ENCODE measurements at regions not wholly inside any gene's neighbourhood (a gene's known extent, or its start where the extent isn't known, plus 50 kb on each side); places are given as distances from the start of the nearest gene placed in this dataset.
"Not testable (repeated sequence)": the region's sequence is repeated elsewhere in the genome, so short reads cannot be mapped to it uniquely, and the experiment has no call there.

DNA sequence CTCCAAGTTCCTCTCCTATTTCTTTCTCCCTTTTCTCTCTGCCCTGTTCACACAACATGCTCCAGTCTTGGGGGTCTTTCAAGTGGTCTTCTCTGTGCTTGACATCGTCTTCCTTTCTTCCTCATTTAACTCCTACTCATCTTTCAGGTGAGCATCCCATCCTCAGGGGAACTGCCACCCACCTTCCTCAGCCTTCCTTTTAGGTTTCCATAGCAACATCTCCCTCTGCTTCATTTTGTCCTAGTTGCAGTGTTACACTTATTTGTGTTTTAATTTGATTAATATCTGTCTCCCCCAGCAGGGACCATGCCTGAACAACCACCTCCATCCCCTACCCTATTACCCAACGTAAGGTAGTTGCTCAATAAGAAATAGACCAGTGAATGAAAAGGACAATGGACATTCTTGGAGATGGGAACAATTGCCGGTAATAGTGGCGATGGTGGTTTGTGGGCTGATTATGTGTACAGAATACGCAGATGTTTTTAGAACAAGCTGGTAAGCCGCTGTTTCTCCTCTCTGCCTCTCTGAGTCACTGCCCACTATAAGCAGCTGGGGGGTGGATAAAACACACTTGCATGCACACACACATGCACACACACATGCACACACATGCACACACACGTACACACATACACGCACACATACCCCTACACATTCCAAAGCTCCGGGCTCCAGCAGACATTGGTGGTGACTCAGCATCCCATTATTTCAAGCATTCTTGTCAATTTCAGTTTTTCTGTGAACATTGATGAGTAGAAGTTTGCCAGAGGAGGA, 251.6 kb downstream of the GATA3 start:
- no peak for DNase-seq (ENCODE audit: low read depth in 2 of 3, low spot score in 2 of 3)

DNA sequence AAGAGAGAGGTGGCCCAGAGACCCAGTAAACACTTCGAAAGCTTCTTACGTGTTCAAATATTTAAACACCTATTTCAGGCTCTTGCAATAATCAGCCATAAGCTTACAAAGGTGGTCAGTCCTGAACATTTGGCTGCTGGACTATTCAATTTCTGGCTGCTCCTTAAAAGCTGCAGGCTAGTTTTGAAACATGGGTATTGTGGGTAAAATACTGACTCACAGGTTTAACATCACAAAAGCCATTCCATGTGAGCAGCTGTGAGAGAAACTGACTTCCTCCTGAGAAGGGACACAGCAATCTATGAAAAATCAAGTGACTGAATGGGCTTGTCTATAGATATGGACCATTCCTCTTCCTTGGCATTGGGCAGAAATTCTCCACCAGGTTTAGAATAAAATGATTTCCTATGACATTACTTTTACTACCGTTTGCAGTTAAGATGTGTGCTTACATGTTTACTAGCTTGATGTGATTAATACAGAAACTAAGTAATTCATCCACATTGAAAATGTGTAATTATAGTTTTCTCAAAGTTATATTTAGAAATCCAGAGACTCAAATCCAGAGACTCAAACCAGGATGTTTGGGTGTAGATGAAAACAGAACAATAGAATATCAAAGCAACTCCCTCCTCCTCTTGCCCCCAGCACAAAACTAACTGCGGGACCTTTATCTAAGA, 252.3 kb downstream of the GATA3 start:
- DNase-seq (ENCODE audit: low read depth in 2 of 3, low spot score in 2 of 3), result no peak

DNA sequence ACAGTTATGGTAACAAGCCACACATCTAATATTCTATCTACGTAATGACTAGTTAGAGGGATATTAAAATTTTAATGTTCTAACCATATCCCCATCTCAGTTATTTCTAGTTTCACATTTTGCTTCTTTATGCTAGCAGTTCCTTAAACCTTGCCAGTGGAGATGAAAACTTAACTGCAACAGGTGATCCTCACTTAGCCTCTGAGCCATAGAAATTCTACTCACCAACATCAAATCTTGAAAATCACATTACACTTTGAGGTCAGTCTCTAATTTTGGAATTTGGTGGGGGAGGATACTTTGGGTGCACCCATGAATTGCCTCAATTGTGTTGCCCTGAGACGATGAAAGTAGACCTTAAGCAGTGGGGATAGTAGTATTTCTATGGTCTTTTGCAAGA, 256.4 kb downstream of the GATA3 start:
- no peak for DNase-seq (ENCODE audit: low read depth in 2 of 3, low spot score in 2 of 3)

DNA sequence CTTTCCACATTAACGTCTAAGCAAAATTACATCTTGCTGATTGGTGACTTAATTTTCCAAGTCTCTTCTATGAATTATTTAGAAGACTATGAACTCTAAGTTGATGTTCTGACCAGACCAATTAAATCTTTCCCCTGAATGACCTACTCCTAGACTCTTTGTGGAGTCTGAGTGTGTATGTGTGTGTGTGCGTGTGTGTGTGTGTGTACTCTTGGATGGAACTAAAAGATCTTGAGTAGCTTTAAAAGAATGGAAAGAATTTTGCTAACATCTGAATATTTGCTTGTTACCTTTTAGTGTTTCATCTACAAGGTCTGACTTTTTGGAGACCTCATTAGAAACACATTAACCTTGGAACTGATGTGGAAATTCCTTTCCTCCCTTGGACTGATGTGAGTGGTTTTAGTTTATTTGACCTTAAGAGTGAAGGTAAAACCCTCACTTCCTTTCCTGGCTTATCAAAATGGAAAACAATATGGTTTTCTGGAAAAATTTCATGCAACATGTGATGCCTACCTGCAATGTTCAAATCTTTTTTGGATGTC, 257.1 kb downstream of the GATA3 start:
- no peak for DNase-seq (ENCODE audit: low read depth in 2 of 3, low spot score in 2 of 3)

DNA sequence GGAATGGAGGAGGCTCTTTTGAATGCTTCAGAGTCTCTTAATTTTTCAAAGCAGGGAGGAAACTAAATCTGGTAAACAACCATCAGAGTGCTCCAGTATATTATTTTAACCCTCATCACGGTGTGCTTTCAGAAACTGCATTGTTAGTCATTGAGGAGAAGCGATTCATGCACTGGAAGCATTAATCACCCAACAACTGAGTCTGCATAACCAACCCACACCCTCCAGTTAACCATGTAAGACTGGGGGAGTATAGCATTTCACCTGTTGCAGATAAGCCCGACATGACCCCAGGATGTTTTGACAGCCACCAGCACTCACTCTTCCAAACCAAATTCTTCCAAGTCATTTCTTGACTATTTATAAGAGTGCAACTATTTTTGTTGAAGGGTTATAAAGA, 257.6 kb downstream of the GATA3 start:
- DNase-seq (ENCODE audit: low read depth in 2 of 3, low spot score in 2 of 3), result no peak

DNA sequence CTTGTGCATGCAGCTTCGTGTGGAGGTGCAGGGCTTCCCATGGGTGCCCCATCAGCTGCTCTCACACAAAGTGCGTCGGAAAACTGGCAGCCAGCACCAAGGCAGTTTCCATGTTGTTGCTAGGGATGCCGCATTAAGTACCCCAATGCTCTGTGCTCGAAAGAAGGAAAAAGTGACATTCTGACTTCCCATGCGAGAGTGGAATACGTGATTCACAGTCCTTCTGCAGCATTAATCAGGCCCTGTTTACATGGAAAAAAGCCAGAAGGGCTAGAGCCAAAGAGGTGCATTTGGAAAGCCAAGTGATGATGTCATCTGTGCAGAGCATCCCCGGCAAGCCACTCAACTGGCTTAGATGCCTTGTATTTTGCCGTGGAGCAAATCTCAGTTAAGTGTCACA, 258.3 kb downstream of the GATA3 start:
- DNase-seq (ENCODE audit: low read depth in 2 of 3, low spot score in 2 of 3), result no peak

DNA sequence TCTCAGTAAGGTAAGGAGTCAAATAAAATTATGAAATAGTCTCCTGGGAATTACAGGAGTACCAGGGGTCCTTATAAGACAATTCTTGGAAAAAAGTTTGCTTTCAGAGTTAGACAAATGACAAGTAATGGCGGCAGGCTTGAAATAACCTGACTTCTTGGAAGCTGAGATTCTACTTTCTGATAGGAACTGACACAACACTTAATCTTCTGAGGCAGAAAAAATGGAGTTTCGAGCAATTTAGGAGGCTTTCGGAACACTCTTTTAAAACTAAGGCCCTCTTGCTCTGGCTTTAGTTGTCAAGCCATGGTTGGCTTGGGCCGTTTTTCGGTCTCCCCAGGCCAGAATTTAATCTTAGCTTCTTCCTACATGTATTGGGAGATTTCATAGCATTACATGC, 260.0 kb downstream of the GATA3 start:
- no peak for DNase-seq (ENCODE audit: low read depth in 2 of 3, low spot score in 2 of 3)

DNA sequence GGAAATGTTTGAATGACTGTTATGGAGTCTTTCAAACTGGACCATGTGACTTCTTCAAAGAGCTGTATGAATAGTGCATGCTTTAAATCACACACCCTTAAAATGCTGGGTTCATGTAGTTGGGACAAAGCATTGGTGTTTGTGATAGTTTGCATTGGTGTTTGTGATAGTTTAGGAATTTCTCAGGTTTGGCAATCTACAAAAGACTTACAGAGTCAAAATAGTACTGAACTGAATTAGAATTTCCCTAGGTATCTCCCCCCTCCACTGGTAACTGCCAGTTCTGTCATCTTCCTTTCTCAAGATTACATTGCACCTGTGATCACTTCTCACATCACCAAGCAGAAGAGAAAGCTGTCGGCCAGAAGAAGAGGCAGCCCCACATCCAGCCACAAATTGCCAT, 261.1 kb downstream of the GATA3 start:
- no peak for DNase-seq (ENCODE audit: low read depth in 2 of 3, low spot score in 2 of 3)

DNA sequence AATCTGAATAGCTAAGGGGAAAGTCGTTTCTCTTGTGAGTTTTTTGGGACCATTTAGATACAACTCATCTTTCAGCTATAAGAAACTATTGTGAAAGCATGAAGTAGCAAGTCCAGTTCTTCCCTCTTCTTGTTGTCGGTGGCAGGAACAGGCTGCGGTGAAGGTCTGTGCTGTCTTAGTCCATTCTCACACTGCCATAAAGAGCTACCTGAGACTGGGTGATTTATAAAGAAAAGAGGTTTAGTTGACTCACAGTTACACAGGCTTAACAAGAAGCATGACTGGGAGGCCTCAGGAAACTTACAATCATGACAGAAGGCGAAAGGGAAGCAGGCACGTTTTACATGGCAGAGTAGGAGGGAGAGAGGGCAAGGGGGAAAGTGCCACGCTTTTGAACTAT, 261.8 kb downstream of the GATA3 start:
- no peak for DNase-seq (ENCODE audit: low read depth in 2 of 3, low spot score in 2 of 3)

DNA sequence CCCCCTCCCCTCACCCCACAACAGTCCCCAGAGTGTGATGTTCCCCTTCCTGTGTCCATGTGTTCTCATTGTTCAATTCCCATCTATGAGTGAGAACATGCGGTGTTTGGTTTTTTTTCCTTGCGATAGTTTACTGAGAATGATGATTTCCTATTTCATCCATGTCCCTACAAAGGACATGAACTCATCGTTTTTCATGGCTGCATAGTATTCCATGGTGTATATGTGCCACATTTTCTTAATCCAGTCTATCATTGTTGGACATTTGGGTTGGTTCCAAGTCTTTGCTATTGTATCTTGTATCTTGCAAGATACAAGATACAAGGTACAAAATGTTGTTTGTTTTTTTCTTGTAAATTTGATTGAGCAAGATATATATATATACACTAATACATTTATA, 263.9 kb downstream of the GATA3 start:
- DNase-seq (ENCODE audit: low read depth in 2 of 3, low spot score in 2 of 3), result not testable (repeated sequence)

DNA sequence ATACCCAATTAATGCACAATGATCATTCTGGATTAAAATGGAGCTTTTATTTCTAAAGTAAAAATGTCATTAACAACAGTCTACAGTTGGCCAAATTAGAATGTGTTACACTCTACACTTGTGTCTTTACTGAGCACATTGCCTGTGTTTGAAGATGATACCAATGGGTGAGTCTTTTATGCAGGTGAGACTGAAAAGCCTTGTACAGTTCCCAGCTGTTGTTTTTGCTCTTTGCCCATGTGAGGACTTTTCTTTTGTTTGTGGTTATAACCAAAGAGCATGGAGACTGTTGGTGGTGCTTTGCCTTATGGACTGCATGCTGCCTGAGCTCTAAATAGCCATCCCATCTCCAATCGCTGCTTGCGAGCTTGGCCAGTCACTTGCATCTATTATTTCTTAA, 264.5 kb downstream of the GATA3 start:
- no peak for DNase-seq (ENCODE audit: low read depth in 2 of 3, low spot score in 2 of 3)

DNA sequence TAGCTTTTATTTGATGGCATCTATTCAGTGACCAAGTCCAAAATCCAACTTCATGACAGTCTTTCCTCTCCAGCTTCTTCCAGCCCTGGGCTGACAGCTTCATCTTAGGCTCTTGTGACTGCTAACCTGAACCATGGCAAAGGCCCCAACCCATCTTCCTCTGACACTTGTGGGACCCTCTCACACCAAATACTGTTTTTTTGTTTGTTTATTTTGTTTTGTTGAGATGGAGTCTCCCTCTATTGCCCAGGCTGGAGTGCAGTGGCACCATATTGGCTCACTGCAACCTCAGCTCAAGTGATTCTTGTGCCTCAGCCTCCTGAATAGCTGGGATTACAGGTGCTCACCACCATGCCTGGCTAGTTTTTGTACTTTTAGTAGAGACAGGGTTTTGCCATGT, 265.2 kb downstream of the GATA3 start:
- DNase-seq (ENCODE audit: low read depth in 2 of 3, low spot score in 2 of 3), result no peak

DNA sequence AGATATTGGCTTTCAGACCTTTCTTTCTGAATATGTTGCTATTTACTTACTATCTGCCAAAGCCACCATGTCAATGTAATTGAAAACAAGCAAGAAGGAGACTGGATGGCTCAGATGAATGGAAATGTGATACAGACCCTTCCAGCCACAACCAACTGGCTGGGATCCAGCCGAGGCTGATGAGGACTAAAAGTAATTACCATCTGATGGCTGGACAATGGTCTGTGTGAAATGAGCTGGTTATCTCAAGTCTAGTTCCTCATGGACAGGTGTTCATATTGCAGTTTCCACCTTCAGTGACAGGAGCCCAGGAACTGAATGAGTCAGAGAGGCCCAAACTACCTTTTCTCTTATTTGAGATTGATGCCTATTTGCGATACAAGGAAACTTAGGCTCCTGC, 267.5 kb downstream of the GATA3 start:
- no peak for DNase-seq (ENCODE audit: low read depth in 2 of 3, low spot score in 2 of 3)

DNA sequence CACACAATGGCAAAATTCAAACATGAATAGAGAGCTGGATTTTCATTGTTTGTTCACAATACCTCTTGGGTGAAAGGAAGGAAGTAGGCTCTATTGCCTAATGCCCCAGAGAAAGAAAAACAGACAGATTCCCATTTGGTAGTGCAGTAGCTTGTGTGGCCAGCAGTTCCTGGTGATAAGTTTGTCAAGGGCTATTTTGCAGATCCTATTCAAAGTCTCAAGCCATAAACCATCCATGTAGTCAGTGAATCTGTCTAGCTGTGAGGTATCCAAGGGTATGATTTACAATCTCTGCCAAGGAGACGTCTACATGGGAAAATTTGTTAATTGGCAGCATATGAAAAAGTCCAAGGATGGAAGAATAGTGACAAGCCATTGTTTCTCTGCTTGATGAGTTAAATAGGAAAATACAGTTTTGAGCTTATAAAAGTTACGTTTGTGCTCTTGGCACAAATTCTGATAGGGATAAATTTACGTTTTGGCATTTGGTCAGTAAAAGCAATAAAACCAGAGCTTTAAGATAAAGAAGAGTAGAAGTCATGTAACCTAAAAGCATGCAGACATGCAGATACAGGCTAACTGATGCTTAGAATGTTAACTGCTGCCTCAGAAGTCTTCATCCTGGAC, 269.1 kb downstream of the GATA3 start:
- no peak for DNase-seq (ENCODE audit: low read depth in 2 of 3, low spot score in 2 of 3)

DNA sequence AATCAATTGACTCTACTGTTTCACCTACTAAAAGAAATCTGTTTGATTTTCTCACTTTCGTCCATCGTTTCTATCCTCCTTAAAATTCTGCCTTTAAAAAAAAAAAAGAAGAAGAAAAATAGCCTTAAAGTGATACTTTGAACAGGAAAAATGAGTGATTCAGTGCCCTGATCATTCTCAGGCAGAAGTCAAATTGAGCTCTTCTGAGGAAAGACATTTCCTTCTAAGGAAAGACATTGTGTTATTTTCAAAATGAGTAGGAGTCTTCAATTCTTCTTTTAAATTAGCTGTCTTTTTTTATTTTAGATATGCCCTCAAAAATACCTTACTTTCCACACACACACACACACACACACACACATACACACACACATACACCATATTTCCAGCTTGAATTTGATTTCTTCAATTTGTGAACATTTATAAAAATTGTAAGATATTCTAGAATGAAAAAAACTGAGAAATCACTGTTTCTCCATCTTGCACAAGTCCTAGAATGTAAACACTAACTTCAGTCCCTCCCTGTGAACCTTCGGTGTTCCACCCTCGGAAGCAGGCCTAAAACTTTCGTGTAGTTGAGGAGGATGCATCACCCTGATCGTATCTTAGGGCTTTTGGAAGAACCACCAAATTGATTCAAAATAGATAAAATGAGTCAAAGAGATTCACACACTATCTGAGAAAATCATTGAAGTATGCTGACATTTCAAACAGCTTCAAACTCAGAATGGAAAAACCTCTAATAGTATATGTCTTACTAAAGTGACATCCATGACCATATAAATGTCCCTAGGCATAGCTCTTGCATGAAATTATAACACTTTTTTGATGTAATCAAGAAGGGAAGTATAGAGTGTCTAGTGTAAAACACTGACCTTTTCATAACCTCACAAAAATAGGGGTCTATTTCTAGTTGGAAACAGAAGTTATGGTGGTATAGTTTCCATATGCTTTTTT, 270.8 kb downstream of the GATA3 start:
- no peak for DNase-seq (ENCODE audit: low read depth in 2 of 3, low spot score in 2 of 3)

DNA sequence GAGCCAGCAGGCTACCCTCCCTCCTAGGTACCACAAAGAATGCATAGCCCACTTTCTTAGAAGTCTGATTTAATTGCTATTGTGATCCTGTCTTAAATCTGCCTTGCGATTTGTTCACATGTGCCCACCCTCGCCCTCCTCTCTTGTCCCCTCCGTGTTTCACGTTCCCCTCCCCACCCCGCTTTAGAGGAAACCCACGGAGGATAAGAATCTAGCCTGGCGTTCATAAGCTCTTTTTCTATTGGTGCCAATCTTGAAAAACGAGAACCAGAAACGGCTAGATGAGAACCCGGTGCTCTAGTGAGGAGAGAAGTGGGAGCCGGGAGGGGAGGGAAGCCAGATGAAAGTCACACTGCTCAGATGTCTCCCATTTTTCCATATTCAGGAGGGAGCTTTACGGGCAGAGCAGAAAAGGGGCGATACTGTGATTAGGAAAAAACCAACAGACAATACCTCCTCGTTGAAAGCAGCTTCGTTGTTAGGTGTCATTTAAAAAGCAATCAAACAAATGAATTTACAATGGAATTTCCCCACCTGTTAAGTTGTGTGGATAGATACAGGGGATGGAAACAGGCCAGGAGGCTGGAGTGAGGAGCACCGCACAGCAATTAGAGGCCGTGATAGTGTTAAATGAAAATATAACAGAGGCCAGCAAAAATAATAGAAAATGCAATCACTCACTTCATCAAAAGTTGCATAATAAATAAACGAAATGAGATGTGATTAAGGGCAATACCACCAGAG, 272.1 kb downstream of the GATA3 start:
- no peak for DNase-seq (ENCODE audit: low read depth in 2 of 3, low spot score in 2 of 3)

DNA sequence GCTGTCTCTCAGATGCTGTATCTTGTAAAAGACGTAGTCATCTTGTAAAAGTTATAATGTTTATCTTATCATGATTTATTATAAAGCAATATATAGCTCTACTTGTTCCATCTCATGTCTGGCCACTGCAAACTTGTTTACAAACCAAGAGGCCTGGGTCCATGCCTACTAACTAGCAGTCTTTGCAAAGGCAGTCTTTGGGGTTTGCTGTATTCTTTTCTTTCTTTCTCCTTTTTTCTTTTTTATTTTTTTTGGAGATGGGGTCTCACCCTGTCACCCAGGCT, 272.6 kb downstream of the GATA3 start:
- DNase-seq (ENCODE audit: low read depth in 2 of 3, low spot score in 2 of 3), result no peak

DNA sequence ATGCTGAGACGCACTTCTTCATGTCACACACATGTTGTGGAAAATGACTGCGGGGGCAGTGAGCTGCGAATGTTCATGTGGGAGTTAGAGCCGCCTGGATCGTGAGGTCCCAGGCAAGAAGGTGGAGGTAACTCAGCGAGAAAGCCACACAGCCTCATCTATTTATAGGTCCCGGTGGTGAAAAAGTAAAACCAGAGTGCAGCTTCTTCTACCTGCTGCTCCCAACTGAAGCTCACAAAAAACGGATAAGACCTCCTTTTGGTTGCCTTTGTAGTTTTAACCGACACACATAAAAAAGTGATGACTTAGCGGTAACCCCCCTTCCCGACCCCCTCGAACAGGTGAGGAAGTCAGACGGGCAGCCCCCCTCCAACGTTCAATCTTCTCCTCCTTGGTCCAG, 276.9 kb downstream of the GATA3 start:
- no peak for DNase-seq (ENCODE audit: low read depth in 2 of 3, low spot score in 2 of 3)

DNA sequence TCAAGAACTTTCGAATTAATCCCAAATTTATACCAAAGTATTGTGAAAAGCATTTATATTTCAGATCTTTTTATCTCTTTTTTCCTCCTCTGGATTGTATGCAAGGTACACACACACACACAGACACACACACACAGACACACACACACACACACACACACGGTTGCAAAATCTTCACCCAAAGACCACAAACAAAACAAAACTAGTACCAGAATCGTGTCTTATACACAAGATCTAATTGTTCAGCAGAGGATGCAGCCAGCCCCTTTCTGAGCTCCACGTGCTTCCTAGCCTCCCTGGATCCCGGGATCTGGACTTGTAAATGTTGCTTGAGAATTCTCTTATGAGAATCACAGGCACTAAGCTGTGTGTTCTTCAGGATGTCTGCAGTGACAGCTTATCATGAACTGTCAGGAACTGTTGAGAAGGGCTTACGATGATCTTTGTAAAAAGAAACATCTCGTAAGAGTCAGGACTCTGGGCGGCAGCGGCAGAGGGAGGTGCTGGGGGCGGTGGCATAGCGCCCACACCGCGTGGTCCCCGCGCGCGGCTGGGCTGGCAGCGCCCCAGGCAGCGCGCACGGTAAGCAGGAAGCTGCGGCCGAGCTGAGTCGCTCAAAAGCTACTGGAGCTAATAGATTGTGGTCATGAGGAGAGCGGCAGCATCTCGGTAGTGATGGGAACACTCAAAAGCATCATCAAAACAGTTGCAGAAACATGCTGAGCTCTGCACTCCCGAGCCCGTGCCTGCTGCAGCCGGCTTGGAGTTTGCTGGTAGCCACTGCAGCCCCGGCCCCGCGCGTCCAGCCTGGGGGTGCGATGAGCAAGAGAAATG, 277.6 kb downstream of the GATA3 start:
- peak; percentile 45 to 68 (median 55) for DNase-seq (ENCODE audit: low read depth in 2 of 3, low spot score in 2 of 3)

DNA sequence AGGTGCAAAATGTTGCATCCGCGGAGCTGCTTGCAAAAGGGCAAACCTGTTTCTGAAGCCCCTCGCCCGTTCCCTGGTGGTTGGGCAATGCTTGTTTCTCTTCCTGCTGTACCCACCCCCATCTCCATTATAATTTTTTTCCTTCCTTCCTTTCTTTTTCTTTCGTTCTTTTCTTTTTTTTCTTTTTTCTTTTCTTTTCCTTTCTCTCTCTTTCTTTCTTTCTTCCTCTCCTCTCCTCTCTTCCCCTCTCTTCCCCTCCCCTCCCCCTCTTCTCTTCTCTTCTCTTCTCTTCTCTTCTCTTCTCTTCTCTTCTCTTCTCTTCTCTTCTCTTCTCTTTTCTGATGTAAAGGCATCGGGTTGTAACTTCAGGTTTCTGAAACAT, 278.2 kb downstream of the GATA3 start:
- no peak for DNase-seq (ENCODE audit: low read depth in 2 of 3, low spot score in 2 of 3)

Data from activated CD8-positive, alpha-beta memory T cell treated with anti-CD3 and anti-CD28 coated beads for 48 hours (primary cell).